Endothelial cell of hepatic sinusoid (primary cell): ENCODE measurements at regions not wholly inside any gene's neighbourhood (a gene's known extent, or its start where the extent isn't known, plus 50 kb on each side); places are given as distances from the start of the nearest gene placed in this dataset.
"Not testable (repeated sequence)": the region's sequence is repeated elsewhere in the genome, so short reads cannot be mapped to it uniquely, and the experiment has no call there.

Experiments
- in situ Hi-C: cut with HindIII; loops from 2 replicates; pipeline ENCODE4 v1.10.0; 2017; ENCODE audit warnings: low sequenced_read_pairs

GRCh38 chr3:171915275-171915674 is 72.1 kb downstream of the TMEM212 start:
- in situ Hi-C loops: loop anchor here (5.0 kb wide), 1 partner anchor 47 kb away; no protein-coding TSS in a partner anchor

GRCh38 chr3:171916888-171917287 is 73.7 kb downstream of the TMEM212 start:
- in situ Hi-C loops: loop anchor here (5.0 kb wide), 1 partner anchor 45 kb away; no protein-coding TSS in a partner anchor

GRCh38 chr3:171922629-171923028 is 79.5 kb downstream of the TMEM212 start:
- in situ Hi-C loops: not testable (repeated sequence)

DNA sequence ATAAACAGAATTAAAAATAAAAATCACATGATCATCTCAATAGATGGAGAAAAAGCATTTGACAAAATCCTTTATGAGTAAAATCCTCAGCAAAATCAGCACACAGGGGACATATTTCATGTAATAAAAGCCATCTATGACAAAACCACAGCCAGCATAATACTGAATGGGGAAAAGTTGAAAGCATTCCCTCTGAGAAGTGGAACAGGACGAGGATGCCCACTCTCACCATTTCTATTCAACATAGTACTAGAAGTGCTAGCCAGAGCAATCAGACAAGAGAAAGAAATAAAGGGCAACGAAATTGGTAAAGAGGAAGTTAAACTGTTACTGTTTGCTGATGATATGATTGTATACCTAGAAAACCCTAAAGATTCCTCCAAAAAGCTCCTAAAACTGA is 80.5 kb downstream of the TMEM212 start:
- in situ Hi-C loops: not testable (repeated sequence)

DNA sequence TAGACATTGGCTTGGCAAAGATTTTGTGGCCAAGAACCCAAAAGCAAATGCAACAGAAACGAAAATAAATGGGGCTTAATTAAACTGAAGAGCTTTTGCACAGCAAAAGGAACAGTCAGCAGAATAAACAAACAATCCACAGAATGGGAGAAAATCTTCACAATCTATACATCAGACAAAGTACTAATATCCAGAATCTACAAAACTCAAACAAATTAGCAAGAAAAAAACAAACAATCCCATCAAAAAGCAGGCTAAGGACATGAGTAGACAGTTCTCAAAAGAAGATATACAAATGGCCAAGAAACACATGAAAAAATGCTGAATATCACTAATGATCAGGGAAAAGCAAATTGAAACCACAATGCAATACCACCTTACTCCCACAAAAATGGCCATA is 81.7 kb downstream of the TMEM212 start:
- in situ Hi-C loops: not testable (repeated sequence)

DNA sequence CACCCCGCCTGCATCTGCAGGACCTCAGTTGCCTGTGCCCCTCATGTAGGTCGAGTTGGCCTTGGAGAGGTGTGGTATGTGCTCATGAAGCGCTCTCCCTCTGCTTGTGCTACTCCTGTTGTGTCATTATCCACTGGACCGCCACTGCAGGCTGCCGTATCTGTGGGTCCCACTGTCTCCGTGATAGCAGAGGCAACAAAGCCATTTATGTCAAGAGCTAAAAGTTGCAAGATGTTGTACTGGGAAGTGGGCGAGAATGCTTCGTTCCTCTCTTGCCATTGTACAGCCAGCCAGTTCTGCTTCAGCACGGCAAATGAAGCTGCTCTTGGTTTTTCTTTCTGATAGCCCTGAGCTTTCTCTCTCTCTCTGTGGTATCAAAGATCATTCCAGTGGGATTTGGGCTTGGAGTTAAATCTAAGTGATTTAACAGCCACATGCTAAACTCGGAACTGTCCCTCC is 89.0 kb downstream of the TMEM212 start:
- in situ Hi-C loops: loop anchor here (5.0 kb wide), 1 partner anchor 50 kb away; no protein-coding TSS in a partner anchor

DNA sequence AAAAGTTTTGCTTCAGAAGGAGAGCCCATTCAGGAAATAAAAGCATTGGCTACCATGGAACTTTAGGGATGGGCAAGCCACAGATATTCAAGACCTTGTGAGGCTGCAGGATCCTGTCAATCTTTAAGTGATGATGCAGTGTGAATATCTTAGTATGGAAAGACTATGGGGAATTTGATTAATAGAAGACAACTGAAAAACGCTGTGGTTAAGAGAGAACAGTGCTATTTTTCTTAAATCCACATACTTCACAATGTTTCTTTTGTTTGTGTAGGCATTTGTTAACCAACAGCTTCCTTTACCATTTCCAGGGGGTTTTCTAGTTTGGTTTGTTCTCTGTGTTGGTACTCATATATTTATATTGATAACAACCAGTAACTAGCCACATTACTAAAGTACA is 90.3 kb downstream of the TMEM212 start:
- in situ Hi-C loops: loop anchor here (5.0 kb wide), 1 partner anchor 49 kb away; no protein-coding TSS in a partner anchor

DNA sequence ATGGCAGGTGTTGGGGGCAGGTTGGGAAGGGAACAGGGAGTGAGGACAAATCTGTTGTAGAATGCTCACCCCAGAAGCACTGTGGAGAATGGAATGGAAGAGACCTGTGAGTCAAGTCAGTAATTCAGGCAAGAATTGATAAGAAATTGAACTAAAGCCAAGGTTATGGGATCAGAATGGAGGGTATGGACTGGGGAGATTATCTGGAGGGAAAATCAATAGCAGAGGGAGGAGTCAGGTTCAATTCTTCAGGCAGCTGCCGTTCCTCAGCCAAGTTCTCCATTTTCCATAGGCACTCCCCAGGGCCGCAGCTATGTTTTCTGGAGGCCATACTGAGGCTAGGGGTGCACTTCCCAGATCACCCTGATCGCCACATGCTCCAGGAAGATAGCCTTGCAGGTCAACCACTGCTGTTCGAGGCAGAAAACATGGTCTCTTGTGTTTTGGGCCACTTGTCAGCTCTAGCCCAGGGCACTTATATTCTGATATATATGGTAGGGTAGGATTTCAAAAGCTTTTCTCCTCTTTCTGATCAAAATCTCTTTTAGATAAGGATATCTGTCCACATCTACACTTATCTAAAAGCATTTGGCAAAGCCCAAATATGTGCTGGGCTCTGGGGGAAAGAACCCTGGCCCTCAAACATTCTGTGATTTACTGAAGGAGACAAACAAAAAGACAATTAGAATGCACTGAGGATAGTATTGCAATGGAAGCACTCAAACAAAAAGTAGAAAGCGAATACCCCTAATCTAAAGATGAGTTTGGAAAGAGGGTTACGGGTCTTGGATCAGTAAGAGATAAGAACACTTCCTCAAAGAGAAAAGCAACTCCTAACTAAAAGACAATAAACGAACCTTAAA is 92.3 kb downstream of the TMEM212 start:
- in situ Hi-C loops: no loop called here

DNA sequence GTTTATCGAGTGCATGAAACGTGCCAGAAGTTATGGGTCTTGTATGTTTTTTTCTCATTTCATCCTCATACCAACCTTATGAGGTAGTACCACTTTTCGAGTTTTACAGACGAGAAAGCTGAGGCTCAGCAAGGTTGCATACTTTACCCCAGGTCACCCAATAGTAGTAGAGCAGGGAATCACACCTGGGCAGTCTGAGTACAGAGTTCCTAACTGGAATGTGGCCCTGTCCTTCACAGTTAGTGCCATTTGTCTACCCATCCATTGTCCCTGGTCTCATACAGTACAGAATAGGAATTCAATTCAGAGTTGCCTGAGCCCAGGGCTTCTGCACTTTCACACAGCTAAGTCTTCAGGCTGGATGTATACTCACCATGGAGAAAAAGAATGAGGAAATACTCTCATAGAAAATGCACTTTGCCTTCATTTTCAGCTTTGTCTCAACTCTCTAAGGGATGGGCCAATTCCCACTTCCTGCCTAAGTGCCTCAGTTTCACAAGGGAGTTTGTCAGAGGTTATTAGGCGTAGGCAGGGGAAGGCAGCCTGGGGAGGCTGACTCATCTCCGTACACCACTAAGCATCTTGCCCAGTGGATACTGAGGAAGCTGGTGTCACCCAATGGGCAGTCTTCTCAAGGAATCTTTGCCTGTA is 93.2 kb downstream of the TMEM212 start:
- in situ Hi-C loops: no loop called here

DNA sequence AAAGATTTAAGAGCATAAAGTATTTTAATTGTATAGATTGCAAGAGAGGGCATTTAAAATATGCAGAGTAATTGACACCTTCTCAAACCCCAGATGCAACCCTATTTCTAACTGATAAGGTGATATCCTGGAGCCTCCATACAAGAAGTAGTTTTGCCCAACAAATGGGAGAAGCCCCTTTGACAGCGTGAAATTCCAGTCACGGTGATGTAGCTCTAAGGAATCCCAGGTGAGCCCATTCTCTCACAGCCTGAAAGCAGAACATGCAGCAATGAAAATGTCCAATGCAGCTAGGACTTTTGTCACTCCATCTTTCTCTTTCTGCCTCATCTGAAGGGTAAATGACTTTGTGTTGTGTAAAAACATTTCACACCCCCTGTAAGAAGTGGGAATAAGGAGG is 96.4 kb downstream of the TMEM212 start:
- in situ Hi-C loops: no loop called here

- in situ Hi-C loops: no loop called here
Observed at GRCh38 chr3:171940151-171940649, 97.1 kb downstream of the TMEM212 start.

DNA sequence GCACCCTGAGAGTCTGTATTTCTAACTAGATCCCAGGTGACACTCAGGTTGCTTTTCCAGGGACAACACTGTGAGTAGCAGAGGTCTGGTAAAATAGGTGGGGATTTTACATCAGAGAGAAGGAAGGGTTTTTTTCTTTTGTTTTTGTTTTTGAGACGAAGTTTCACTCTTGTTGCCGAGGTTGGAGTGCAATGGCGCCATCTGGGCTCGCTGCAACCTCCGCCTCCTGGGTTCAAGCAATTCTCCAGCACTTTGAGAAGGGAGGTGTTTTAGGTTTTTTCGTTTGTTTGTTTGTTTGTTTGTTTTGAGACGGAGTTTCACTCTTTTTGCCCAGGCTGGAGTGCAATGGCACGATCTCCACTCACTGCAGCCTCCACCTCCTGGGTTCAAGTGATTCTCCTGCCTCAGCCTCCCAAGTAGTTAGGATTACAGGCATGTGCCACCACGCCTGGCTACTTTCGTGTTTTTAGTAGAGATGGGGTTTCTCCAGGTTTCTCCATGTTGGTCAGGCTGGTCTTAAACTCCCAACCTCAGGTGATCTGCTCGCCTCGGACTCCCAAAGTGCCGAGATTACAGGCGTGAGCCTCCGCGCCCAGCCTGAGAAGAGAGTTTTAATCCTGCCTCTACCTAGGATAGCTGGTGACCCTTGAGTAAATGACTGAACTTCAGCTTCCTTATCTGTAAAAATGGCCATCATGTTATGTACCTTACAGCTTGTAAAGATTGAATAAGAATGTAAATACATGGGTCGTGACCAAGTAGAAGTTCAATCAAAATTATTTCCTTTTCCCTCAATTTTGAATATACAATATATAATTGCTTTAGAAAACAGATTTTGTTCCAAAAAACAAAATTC is 95.9 kb upstream of the FNDC3B start:
- in situ Hi-C loops: no loop called here

GRCh38 chr3:171944118-171945016 is 95.0 kb upstream of the FNDC3B start:
- in situ Hi-C loops: no loop called here

DNA sequence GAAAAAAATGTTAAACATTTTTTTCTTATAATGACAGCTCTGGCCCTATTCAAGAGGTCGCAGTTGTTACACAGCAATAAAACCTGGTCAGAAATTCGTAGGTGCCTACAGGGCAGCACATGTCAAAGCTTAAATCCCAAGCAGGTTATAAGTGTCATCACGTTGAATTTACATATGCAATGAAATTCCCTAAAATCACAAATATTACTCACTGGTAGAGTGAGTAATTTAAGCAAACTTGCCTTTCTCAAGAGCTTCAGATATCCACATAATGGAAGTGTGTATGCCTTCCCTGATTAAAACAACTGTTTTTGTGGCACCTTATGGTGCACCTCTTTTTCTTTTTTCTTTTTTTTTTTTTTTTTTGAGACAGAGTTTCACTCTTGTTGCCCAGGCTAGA is 90.7 kb upstream of the FNDC3B start:
- in situ Hi-C loops: no loop called here

- in situ Hi-C loops: no loop called here
Observed at GRCh38 chr3:171949554-171949953, 89.8 kb upstream of the FNDC3B start.

DNA sequence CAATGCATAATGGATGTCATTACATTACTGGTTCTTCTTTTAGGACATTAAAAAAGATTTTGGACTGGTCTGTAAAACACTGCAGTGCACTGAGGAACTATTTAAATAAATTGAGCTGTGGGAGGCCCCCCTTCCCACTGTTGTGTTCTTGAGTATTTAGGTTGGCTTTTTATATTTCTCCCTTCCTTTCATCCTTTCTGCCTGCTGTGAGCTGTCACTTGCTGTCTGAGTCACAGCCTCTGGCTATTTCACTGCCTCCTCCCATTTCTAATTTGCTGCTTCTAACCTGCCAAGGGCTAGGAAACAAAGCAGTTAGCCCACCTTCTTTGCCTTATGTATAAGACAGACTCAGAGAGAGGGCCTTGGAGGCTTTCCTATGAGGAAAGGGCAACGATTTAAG is 89.0 kb upstream of the FNDC3B start:
- in situ Hi-C loops: no loop called here

DNA sequence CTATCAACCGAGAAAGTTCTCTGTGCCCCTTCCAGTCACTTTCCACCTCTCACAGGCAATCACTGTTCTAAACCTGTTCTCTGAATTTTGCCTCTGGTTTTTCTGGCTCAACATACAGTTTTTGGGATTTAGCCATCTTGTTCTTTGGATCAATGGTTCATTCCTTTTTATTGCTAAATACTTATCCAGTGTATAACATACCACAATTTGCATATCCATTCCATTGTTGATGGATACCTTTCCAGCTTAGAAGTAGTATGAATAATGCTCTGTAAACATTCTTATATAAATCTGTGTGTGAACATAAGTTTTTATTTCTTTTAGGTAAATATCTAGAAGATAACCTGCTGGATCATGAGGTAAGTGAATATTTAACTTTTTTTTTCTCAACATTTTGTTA is 87.8 kb upstream of the FNDC3B start:
- in situ Hi-C loops: no loop called here

DNA sequence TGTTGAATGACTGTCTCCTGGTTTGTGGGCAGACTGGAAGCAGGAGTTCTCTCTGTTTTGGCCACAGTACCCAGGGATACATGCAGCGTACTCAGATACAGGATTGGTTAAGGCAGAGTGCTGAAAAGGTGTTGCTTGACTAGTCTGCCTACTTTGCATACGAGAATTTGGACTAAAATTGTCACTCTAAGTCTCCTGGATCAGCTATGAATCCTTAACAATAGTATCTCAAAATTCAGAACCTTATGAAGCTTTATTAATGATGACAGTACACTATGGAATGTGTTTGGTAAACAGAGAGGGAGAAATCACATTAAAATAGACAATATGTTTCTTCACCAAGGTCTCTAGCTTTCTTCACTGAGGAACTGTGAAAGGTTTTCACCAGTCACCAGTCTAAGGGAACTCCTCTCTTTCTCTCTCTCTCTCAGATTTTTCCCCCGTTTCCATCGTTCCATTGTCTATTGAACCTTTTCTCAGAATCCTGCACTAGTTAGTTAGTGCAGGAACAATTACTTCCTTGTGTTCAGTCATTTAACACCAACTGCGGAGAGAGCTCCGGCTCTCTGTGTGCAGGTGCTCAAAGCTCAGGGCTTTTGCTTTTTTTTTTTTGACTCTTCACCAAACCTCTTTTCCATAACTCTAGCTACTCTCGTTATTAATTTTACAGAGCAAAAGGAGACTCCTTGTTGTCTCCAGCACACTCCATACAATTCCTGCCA is 85.9 kb upstream of the FNDC3B start:
- in situ Hi-C loops: no loop called here

GRCh38 chr3:171954690-171955383 is 84.5 kb upstream of the FNDC3B start:
- in situ Hi-C loops: no loop called here
